Liver (tissue), 8 donors: ENCODE measurements at regions not wholly inside any gene's neighbourhood (a gene's known extent, or its start where the extent isn't known, plus 50 kb on each side); places are given as distances from the start of the nearest gene placed in this dataset.
A peak's percentile ranks its signal among the peaks of the same experiment; 100 is the strongest.

Experiments used
- DNase-seq: peaks from one replicate; pipeline ENCODE4 v3.0.0-alpha.2; 2017; ENCODE audit warnings: low spot score
- H3K27ac ChIP-seq, 2 donors: one replicate each; pipeline ENCODE4 v1.7.0; 2013; ENCODE audit warnings: inconsistent platforms in 2 of 2, low read length in 2 of 2, control low read depth in 1 of 2, low read depth in 1 of 2, mild to moderate bottlenecking in 1 of 2
- H3K27me3 ChIP-seq, 4 donors: one replicate each; pipeline versions ENCODE4 v1.6.1 to v1.7.0; 2013; ENCODE audit warnings: low read length in 3 of 4, inconsistent platforms in 1 of 4, mild to moderate bottlenecking in 1 of 4, moderate library complexity in 1 of 4; ENCODE audit not compliant: control insufficient read depth in 4 of 4, insufficient read depth in 4 of 4
- H3K36me3 ChIP-seq, 4 donors: one replicate each; pipeline versions ENCODE4 v1.6.1 to v1.7.0; 2013; ENCODE audit warnings: low read length in 3 of 4, mild to moderate bottlenecking in 3 of 4, low read depth in 1 of 4, moderate library complexity in 1 of 4; ENCODE audit not compliant: control insufficient read depth in 4 of 4, insufficient read depth in 3 of 4
- H3K4me1 ChIP-seq, 4 donors: one replicate each; pipeline versions ENCODE4 v1.6.1 to v1.7.0; 2013; ENCODE audit warnings: low read length in 3 of 4, mild to moderate bottlenecking in 3 of 4, moderate library complexity in 1 of 4; ENCODE audit not compliant: control insufficient read depth in 4 of 4, insufficient read depth in 4 of 4
- H3K4me3 ChIP-seq, 3 donors: one replicate each; pipeline versions ENCODE4 v1.6.1 to v1.7.0; 2013; ENCODE audit warnings: low read length in 3 of 3, control low read depth in 1 of 3, low read depth in 1 of 3, mild to moderate bottlenecking in 1 of 3
- H3K9ac ChIP-seq, 2 donors: one replicate each; pipeline ENCODE4 v1.7.0; 2013; ENCODE audit warnings: low read length in 2 of 2, mild to moderate bottlenecking in 2 of 2, moderate library complexity in 2 of 2, control low read depth in 1 of 2, low read depth in 1 of 2
- H3K9me3 ChIP-seq, 4 donors: one replicate each; pipeline versions ENCODE4 v1.6.1 to v1.7.0; 2013; ENCODE audit warnings: low read length in 3 of 4; ENCODE audit not compliant: control insufficient read depth in 4 of 4
- ATF3 ChIP-seq: IDR thresholded peaks from 2 replicates; pipeline ENCODE4 v1.6.1; 2016; ENCODE audit warnings: antibody characterized with exemption
- CTCF ChIP-seq: fragments of 150-350 bp; IDR thresholded peaks from 2 replicates; pipeline ENCODE4 v1.5.1; 2017; ENCODE audit warnings: improper control_type of control experiment, low read depth, low read length; ENCODE audit not compliant: missing input control
- EGR1 ChIP-seq, 2 donors: IDR thresholded peaks; 2 replicates each; pipeline ENCODE4 v1.6.1; 2016 to 2018; ENCODE audit warnings: antibody characterized with exemption in 2 of 2, low read depth in 2 of 2
- FOXA1 ChIP-seq: IDR thresholded peaks from 2 replicates; pipeline ENCODE4 v1.6.1; 2016; ENCODE audit warnings: antibody characterized with exemption
- FOXA2 ChIP-seq: IDR thresholded peaks from 2 replicates; pipeline ENCODE4 v1.6.1; 2016; ENCODE audit warnings: antibody characterized with exemption
- GABPA ChIP-seq, 2 donors: IDR thresholded peaks in 1 of 2; conservative IDR thresholded peaks in 1 of 2; 2 replicates each; pipeline ENCODE4 v1.6.1; 2016; ENCODE audit warnings: antibody characterized with exemption in 2 of 2, mild to moderate bottlenecking in 1 of 2, moderate library complexity in 1 of 2
- HNF4A ChIP-seq, 2 donors: conservative IDR thresholded peaks; 2 replicates each; pipeline ENCODE4 v1.6.1; 2016; ENCODE audit warnings: antibody characterized with exemption in 2 of 2, mild to moderate bottlenecking in 2 of 2
- HNF4G ChIP-seq: IDR thresholded peaks from 2 replicates; pipeline ENCODE4 v1.6.1; 2016; ENCODE audit warnings: antibody characterized with exemption
- JUND ChIP-seq, 2 donors: IDR thresholded peaks; 2 replicates each; pipeline ENCODE4 v1.6.1; 2016; ENCODE audit warnings: antibody characterized with exemption in 2 of 2
- MAX ChIP-seq: IDR thresholded peaks from 2 replicates; pipeline ENCODE4 v1.6.1; 2016; ENCODE audit warnings: antibody characterized with exemption
- NR2F2 ChIP-seq: IDR thresholded peaks from 2 replicates; pipeline ENCODE4 v1.6.1; 2016; ENCODE audit warnings: antibody characterized with exemption
- RAD21 ChIP-seq, 2 donors: IDR thresholded peaks; 2 replicates each; pipeline ENCODE4 v1.6.1; 2016; ENCODE audit warnings: antibody characterized with exemption in 2 of 2, mild to moderate bottlenecking in 2 of 2
- REST ChIP-seq: IDR thresholded peaks from 2 replicates; pipeline ENCODE4 v1.6.1; 2016; ENCODE audit warnings: antibody characterized with exemption, mild to moderate bottlenecking
- RXRA ChIP-seq, 2 donors: IDR thresholded peaks; 2 replicates each; pipeline ENCODE4 v1.6.1; 2017 to 2018; ENCODE audit warnings: antibody characterized with exemption in 2 of 2, mild to moderate bottlenecking in 1 of 2
- SP1 ChIP-seq: IDR thresholded peaks from 2 replicates; pipeline ENCODE4 v1.6.1; 2018; ENCODE audit warnings: antibody characterized with exemption, mild to moderate bottlenecking
- TAF1 ChIP-seq: conservative IDR thresholded peaks from 2 replicates; pipeline ENCODE4 v1.6.1; 2016; ENCODE audit warnings: antibody characterized with exemption, mild to moderate bottlenecking
- YY1 ChIP-seq: IDR thresholded peaks from 2 replicates; pipeline ENCODE4 v1.6.1; 2016; ENCODE audit warnings: antibody characterized with exemption, mild to moderate bottlenecking
- ZBTB33 ChIP-seq: IDR thresholded peaks from 2 replicates; pipeline ENCODE4 v1.6.1; 2016; ENCODE audit warnings: antibody characterized with exemption
- WGBS: extraction: QIAGEN DNeasy Blood & Tissue Kit; methylation state at CpG from one replicate; pipeline ENCODE4 v1.1.7; 2013; 5-methylcytosine and 5-hydroxymethylcytosine counted together
- donor health status: healthy.
- donor health status: healthy.
- donor health status: healthy.
- donor health status: healthy.
- donor health status: healthy.

GRCh38 chr9:73541923-73542322 is 390.3 kb downstream of the ANXA1 start:
- Histone ChIP-seq H3K4me1 (peaks cover 0 to 18% (median 10%) of the 10 kb centered on the region in 4 donors), H3K36me3 (no peaks in the 10 kb centered on the region), H3K9me3 (no peaks in the 10 kb centered on the region), H3K9ac (no peak overlapping the region), H3K4me3 (peak overlapping the region in 1 of 3 donors; percentile 3), H3K27me3 (no peaks in the 10 kb centered on the region), H3K27ac (no peak overlapping the region)
- TF ChIP-seq JUND (IDR thresholded peaks at IDR 0.05) (no peak), SP1 (no peak), YY1 (no peak), RAD21 (IDR thresholded peaks at IDR 0.05) (no peak), FOXA2 (no peak), REST (no peak), TAF1 (no peak), EGR1 (IDR thresholded peaks at IDR 0.05; ENCODE audit: low read depth in 2 of 2) (no peak), HNF4A (conservative IDR thresholded peaks at IDR 0.05) (no peak), MAX (no peak), CTCF (no peak), FOXA1 (no peak), GABPA (IDR thresholded peaks at IDR 0.05 in 1 of 2, conservative IDR thresholded peaks at IDR 0.05 in 1 of 2) (no peak), ZBTB33 (no peak), NR2F2 (no peak), ATF3 (no peak), RXRA (IDR thresholded peaks at IDR 0.05) (no peak), HNF4G (no peak)
- 47% methylated on average over 2 of the region's 2 CpGs for whole genome bisulfite sequencing
- DNase-seq: no peak

- H3K4me3 ChIP-seq: no peak overlapping the region
- no peak for DNase-seq
- TF ChIP-seq NR2F2 (no peak), SP1 (no peak), YY1 (peak; percentile 39), ATF3 (no peak), RXRA (IDR thresholded peaks at IDR 0.05) (peak in 1 of 2 donors; percentile 10), TAF1 (no peak), GABPA (IDR thresholded peaks at IDR 0.05 in 1 of 2, conservative IDR thresholded peaks at IDR 0.05 in 1 of 2) (no peak), HNF4A (conservative IDR thresholded peaks at IDR 0.05) (peak; percentile 32 to 46), JUND (IDR thresholded peaks at IDR 0.05) (peak in 1 of 2 donors; percentile 10)
- H3K27me3 ChIP-seq: no peaks in the 10 kb centered on the region
- peaks cover 0 to 21% (median 13%) of the 10 kb centered on the region in 4 donors for H3K4me1 ChIP-seq
- no peaks in the 10 kb centered on the region for H3K9me3 ChIP-seq
- H3K36me3 ChIP-seq: no peaks in the 10 kb centered on the region
- peak overlapping the region in 1 of 2 donors; percentile 78 for H3K27ac ChIP-seq
- H3K9ac ChIP-seq: no peak overlapping the region
Measured at GRCh38 chr9:73543727-73544126, 392.1 kb downstream of the ANXA1 start.
